NT2/D1 (cell line): ENCODE measurements at regions not wholly inside any gene's neighbourhood (a gene's known extent, or its start where the extent isn't known, plus 50 kb on each side); places are given as distances from the start of the nearest gene placed in this dataset.

Experiments
- DNase-seq: peaks from one replicate; pipeline ENCODE4 v3.0.0-alpha.2; 2011; ENCODE audit warnings: low read depth, low spot score
- H3K27me3 ChIP-seq: 2 replicates; pipeline ENCODE4 v1.6.0; 2011; ENCODE audit warnings: mild to moderate bottlenecking; ENCODE audit not compliant: insufficient read length, insufficient read depth
- H3K36me3 ChIP-seq: 2 replicates; pipeline ENCODE4 v1.6.1; 2011; ENCODE audit warnings: mild to moderate bottlenecking, low read length, mixed read lengths; ENCODE audit not compliant: insufficient read depth, insufficient read length
- H3K4me1 ChIP-seq: 2 replicates; pipeline ENCODE4 v1.5.1; 2011; ENCODE audit not compliant: insufficient read depth, insufficient read length
- H3K4me3 ChIP-seq: 2 replicates; pipeline ENCODE4 v1.5.1; 2011; ENCODE audit warnings: low read depth; ENCODE audit not compliant: insufficient read length
- H3K9ac ChIP-seq: 2 replicates; pipeline ENCODE4 v1.6.0; 2011; ENCODE audit warnings: low read depth; ENCODE audit not compliant: insufficient read length
- H3K9me3 ChIP-seq: 2 replicates; pipeline ENCODE4 v1.5.1; 2011; ENCODE audit warnings: mild to moderate bottlenecking, low read length; ENCODE audit not compliant: insufficient read depth
- SUZ12 ChIP-seq: IDR thresholded peaks from 2 replicates; pipeline ENCODE4 v1.6.1; 2011; ENCODE audit not compliant: insufficient read length, insufficient read depth; ENCODE audit errors: extremely low read depth
- YY1 ChIP-seq: IDR thresholded peaks from 2 replicates; pipeline ENCODE4 v1.6.1; 2011; ENCODE audit not compliant: insufficient read length, insufficient read depth
- ZNF274 ChIP-seq: IDR thresholded peaks from 2 replicates; pipeline ENCODE4 v1.6.1; 2011; ENCODE audit warnings: mild to moderate bottlenecking, low read depth, low read length

GRCh38 chr20:57960803-57961575 is 251.2 kb upstream of the PMEPA1 start:
- Histone ChIP-seq H3K9me3 (no peaks in the 10 kb centered on the region), H3K36me3 (no peaks in the 10 kb centered on the region), H3K27me3 (no peaks in the 10 kb centered on the region), H3K9ac (no peak overlapping the region), H3K4me1 (peaks cover 4% of the 10 kb centered on the region), H3K4me3 (no peak overlapping the region)
- no peak for DNase-seq
- TF ChIP-seq ZNF274 = no peak
- no peak for TF ChIP-seq YY1
- no peak for TF ChIP-seq SUZ12

GRCh38 chr20:57959589-57959988 is 249.8 kb upstream of the PMEPA1 start:
- TF ChIP-seq YY1 (no peak), SUZ12 (no peak), ZNF274 (no peak)
- H3K9ac ChIP-seq = no peak overlapping the region
- H3K4me3 ChIP-seq = no peak overlapping the region
- DNase-seq = no peak
- peaks cover 9% of the 10 kb centered on the region for H3K9me3 ChIP-seq
- H3K36me3 ChIP-seq = no peaks in the 10 kb centered on the region
- H3K4me1 ChIP-seq = peaks cover 4% of the 10 kb centered on the region
- H3K27me3 ChIP-seq = no peaks in the 10 kb centered on the region

- Histone ChIP-seq H3K27me3 (no peaks in the 10 kb centered on the region), H3K4me1 (peaks cover 4% of the 10 kb centered on the region), H3K36me3 (no peaks in the 10 kb centered on the region), H3K9ac (no peak overlapping the region), H3K4me3 (no peak overlapping the region), H3K9me3 (peaks cover 15% of the 10 kb centered on the region)
- DNase-seq = no peak
- TF ChIP-seq ZNF274 = no peak
- no peak for TF ChIP-seq YY1
- no peak for TF ChIP-seq SUZ12
Observed at GRCh38 chr20:57959018-57959417, 249.2 kb upstream of the PMEPA1 start.

GRCh38 chr20:57958050-57958420 is 248.2 kb upstream of the PMEPA1 start:
- TF ChIP-seq SUZ12 (no peak), ZNF274 (no peak), YY1 (no peak)
- H3K4me3 ChIP-seq = no peak overlapping the region
- H3K4me1 ChIP-seq = peaks cover 4% of the 10 kb centered on the region
- H3K9me3 ChIP-seq = peaks cover 16% of the 10 kb centered on the region
- no peak for DNase-seq
- H3K27me3 ChIP-seq = no peaks in the 10 kb centered on the region
- no peak overlapping the region for H3K9ac ChIP-seq
- H3K36me3 ChIP-seq = no peaks in the 10 kb centered on the region

- H3K4me3 ChIP-seq = no peak overlapping the region
- peaks cover 16% of the 10 kb centered on the region for H3K9me3 ChIP-seq
- no peak overlapping the region for H3K9ac ChIP-seq
- TF ChIP-seq ZNF274 = no peak
- no peak for TF ChIP-seq YY1
- no peak for TF ChIP-seq SUZ12
- H3K27me3 ChIP-seq = no peaks in the 10 kb centered on the region
- DNase-seq = no peak
- H3K4me1 ChIP-seq = peaks cover 4% of the 10 kb centered on the region
- no peaks in the 10 kb centered on the region for H3K36me3 ChIP-seq
Observed at GRCh38 chr20:57957411-57958049, 247.7 kb upstream of the PMEPA1 start.

- Histone ChIP-seq H3K9ac (no peak overlapping the region), H3K36me3 (no peaks in the 10 kb centered on the region), H3K27me3 (no peaks in the 10 kb centered on the region), H3K4me3 (no peak overlapping the region), H3K4me1 (peaks cover 7% of the 10 kb centered on the region), H3K9me3 (peaks cover 16% of the 10 kb centered on the region)
- TF ChIP-seq YY1 (no peak), ZNF274 (no peak), SUZ12 (no peak)
- no peak for DNase-seq
Observed at GRCh38 chr20:57953638-57954037, 243.8 kb upstream of the PMEPA1 start.

GRCh38 chr20:57952136-57952535 is 242.3 kb upstream of the PMEPA1 start:
- Histone ChIP-seq H3K36me3 (no peaks in the 10 kb centered on the region), H3K9ac (no peak overlapping the region), H3K9me3 (peaks cover 16% of the 10 kb centered on the region), H3K27me3 (no peaks in the 10 kb centered on the region), H3K4me3 (no peak overlapping the region), H3K4me1 (peaks cover 5% of the 10 kb centered on the region)
- DNase-seq = no peak
- TF ChIP-seq ZNF274 (no peak), YY1 (no peak), SUZ12 (no peak)
